KMS-11 (cell line): ENCODE measurements at regions not wholly inside any gene's neighbourhood (a gene's known extent, or its start where the extent isn't known, plus 50 kb on each side); places are given as distances from the start of the nearest gene placed in this dataset.
"Not testable (repeated sequence)": the region's sequence is repeated elsewhere in the genome, so short reads cannot be mapped to it uniquely, and the experiment has no call there.

Source experiments
- H2AFZ ChIP-seq: fragments of 200-600 bp; sonication (generic); 2 replicates; pipeline ENCODE4 v1.6.1; 2016; ENCODE audit warnings: antibody characterized with exemption, mixed run types, low read depth
- H3K27ac ChIP-seq: fragments of 200-600 bp; sonication (generic); 2 replicates; pipeline ENCODE4 v1.6.1; 2016; ENCODE audit warnings: mild to moderate bottlenecking, mixed run types
- H3K27me3 ChIP-seq: fragments of 200-600 bp; sonication (generic); 2 replicates; pipeline ENCODE4 v1.6.1; 2017; ENCODE audit warnings: mild to moderate bottlenecking, low read depth, mixed run types, moderate library complexity; ENCODE audit not compliant: insufficient read depth
- H3K36me3 ChIP-seq: fragments of 200-600 bp; sonication (generic); 2 replicates; pipeline ENCODE4 v1.6.1; 2017; ENCODE audit warnings: mild to moderate bottlenecking, mixed run types; ENCODE audit not compliant: insufficient read depth
- H3K4me1 ChIP-seq: fragments of 200-600 bp; sonication (generic); 2 replicates; pipeline ENCODE4 v1.6.1; 2016; ENCODE audit warnings: mild to moderate bottlenecking, low read depth, mixed run types; ENCODE audit not compliant: poor library complexity, severe bottlenecking
- H3K4me2 ChIP-seq: fragments of 200-600 bp; sonication (generic); 2 replicates; pipeline ENCODE4 v1.7.0; 2016; ENCODE audit warnings: mild to moderate bottlenecking, mixed run types
- H3K4me3 ChIP-seq: fragments of 200-600 bp; sonication (generic); IDR thresholded peaks from 2 replicates; pipeline ENCODE4 v1.6.1; 2017; ENCODE audit warnings: low read depth, low read length, mixed read lengths; ENCODE audit not compliant: insufficient read depth
- H3K79me2 ChIP-seq: fragments of 200-600 bp; sonication (generic); 2 replicates; pipeline ENCODE4 v1.6.1; 2016; ENCODE audit warnings: low read depth, mixed run types; ENCODE audit not compliant: insufficient read depth
- H3K9ac ChIP-seq: fragments of 200-600 bp; sonication (generic); 2 replicates; pipeline ENCODE4 v1.6.1; 2016; ENCODE audit warnings: mild to moderate bottlenecking, mixed run types
- H4K20me1 ChIP-seq: fragments of 200-600 bp; sonication (generic); 2 replicates; pipeline ENCODE4 v1.6.1; 2016; ENCODE audit warnings: mild to moderate bottlenecking, mixed run types; ENCODE audit not compliant: insufficient read depth
- TF ChIP-seq, protein P1 (sequence below): fragments of 200-600 bp; sonication (generic); conservative IDR thresholded peaks from 2 replicates; pipeline ENCODE4 v1.6.1; 2017; ENCODE audit warnings: low read depth, mild to moderate bottlenecking, antibody characterized with exemption, low read length, moderate library complexity, mixed read lengths

DNA sequence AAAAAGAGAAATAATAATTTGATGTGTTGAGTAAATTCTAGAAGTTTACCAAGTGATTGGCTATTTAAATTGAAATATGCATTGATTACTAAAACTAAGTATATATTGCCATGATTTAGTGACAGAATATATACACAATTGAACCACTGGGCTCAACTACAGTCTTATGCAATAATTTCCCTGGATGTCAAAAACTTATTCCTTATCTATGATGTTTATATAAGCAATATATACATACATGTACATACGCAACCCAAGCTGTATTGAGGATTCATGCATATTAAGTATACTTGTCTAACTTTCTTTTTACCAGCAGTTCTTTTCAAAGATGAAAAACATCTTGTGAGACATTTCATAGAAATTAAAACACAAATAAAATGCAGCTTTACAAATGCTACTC, 165.8 kb downstream of the ZIC4 start:
- no peaks in the 10 kb centered on the region for H3K36me3 ChIP-seq
- H3K27me3 ChIP-seq: no peaks in the 10 kb centered on the region
- no peak overlapping the region for H3K9ac ChIP-seq
- no peak overlapping the region for H3K4me2 ChIP-seq
- TF ChIP-seq, protein P1, sequence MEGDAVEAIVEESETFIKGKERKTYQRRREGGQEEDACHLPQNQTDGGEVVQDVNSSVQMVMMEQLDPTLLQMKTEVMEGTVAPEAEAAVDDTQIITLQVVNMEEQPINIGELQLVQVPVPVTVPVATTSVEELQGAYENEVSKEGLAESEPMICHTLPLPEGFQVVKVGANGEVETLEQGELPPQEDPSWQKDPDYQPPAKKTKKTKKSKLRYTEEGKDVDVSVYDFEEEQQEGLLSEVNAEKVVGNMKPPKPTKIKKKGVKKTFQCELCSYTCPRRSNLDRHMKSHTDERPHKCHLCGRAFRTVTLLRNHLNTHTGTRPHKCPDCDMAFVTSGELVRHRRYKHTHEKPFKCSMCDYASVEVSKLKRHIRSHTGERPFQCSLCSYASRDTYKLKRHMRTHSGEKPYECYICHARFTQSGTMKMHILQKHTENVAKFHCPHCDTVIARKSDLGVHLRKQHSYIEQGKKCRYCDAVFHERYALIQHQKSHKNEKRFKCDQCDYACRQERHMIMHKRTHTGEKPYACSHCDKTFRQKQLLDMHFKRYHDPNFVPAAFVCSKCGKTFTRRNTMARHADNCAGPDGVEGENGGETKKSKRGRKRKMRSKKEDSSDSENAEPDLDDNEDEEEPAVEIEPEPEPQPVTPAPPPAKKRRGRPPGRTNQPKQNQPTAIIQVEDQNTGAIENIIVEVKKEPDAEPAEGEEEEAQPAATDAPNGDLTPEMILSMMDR: no peak
- no peaks in the 10 kb centered on the region for H3K4me1 ChIP-seq
- no peak overlapping the region for H3K4me3 ChIP-seq
- H3K27ac ChIP-seq: no peak overlapping the region
- H3K79me2 ChIP-seq: no peaks in the 10 kb centered on the region
- no peaks in the 10 kb centered on the region for H4K20me1 ChIP-seq
- no peak overlapping the region for H2AFZ ChIP-seq

DNA sequence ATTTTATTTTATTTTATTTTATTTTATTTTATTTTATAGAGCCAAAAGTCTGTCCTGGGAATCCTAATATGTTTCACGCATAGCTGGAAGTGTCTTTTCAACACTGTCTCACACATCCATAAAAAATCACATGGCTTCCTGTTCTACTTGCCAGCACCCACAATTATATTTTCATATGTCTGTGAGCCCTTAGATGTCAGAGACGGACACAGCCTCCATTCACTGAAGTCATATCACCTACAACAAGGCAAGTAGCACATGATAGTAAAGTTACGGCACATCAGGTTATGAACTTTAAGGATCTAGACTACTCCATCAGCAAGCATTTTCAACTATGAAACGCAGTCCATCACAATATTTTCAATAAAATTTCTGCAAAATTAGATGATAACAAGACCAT, 168.4 kb downstream of the ZIC4 start:
- Histone ChIP-seq H2AFZ (no peak overlapping the region), H3K79me2 (no peaks in the 10 kb centered on the region), H3K4me2 (no peak overlapping the region), H3K36me3 (no peaks in the 10 kb centered on the region), H3K27me3 (no peaks in the 10 kb centered on the region), H3K4me3 (no peak overlapping the region), H4K20me1 (no peaks in the 10 kb centered on the region), H3K4me1 (no peaks in the 10 kb centered on the region), H3K9ac (no peak overlapping the region), H3K27ac (no peak overlapping the region)
- TF ChIP-seq, protein P1: no peak

DNA sequence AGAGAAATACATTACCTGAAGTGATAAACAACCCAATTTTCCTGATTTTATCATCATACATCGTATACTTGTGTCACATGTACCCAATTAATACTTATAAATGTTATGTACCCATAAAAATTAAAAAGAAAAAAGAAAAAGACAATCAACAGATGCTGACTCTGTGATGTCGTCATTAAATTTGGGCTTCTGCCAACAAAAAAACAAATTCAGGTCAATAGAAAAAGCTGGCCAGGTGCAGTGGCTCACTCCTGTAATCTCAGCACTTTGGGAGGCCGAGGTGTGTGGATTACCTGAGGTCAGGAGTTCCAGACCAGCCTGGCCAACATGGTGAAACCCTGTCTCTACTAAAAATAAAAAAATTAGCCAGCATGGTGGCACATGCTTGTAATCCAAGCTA, 174.4 kb downstream of the ZIC4 start:
- not testable (repeated sequence) for H3K4me1 ChIP-seq, H3K27ac ChIP-seq, H3K4me3 ChIP-seq, H3K36me3 ChIP-seq, H2AFZ ChIP-seq, H4K20me1 ChIP-seq, H3K9ac ChIP-seq, H3K27me3 ChIP-seq, H3K4me2 ChIP-seq, H3K79me2 ChIP-seq

DNA sequence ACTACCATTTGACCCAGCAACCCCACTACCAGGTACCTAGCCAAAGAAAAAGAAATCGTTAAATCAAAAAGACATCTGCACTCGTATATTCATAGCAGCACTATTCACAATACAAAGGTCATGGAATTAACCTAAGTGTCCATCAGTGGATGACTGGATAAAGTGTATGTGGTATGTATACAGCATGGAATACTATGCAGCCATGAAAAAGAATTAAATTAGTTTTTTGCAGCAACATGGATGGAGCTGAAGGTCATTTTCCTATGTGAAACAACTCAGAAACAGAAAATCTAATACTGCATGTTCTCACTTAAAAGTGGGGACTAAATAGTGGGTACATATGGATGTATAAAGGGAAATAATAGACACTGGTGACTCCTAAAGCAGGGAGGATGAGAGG, 175.2 kb downstream of the ZIC4 start:
- Histone ChIP-seq H4K20me1 (no peaks in the 10 kb centered on the region), H3K4me3 (no peak overlapping the region), H3K27me3 (no peaks in the 10 kb centered on the region), H3K4me2 (no peak overlapping the region), H3K79me2 (no peaks in the 10 kb centered on the region), H3K9ac (no peak overlapping the region), H2AFZ (no peak overlapping the region), H3K36me3 (no peaks in the 10 kb centered on the region), H3K27ac (no peak overlapping the region), H3K4me1 (no peaks in the 10 kb centered on the region)
- TF ChIP-seq, protein P1: no peak

DNA sequence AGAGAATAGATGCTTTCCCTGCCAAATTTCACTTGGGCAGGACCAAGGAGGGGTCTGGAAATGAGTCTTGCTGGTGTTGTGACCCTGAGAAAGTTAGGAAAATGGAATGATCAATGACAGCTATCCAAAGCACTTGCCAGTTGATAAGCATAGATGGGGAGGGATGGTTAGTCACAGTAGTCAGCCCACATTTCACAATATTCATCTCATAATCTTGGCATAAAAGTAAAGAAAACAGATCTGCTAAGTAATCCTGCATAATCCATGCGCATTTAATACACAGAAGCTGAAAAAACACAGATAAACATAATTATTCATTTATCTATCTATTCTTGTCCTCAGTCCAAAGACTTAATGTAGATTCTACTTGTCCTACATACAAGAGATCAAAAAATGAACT, 184.1 kb downstream of the ZIC4 start:
- H4K20me1 ChIP-seq: no peaks in the 10 kb centered on the region
- H3K36me3 ChIP-seq: no peaks in the 10 kb centered on the region
- H3K4me1 ChIP-seq: no peaks in the 10 kb centered on the region
- H3K27ac ChIP-seq: no peak overlapping the region
- H3K79me2 ChIP-seq: no peaks in the 10 kb centered on the region
- no peak overlapping the region for H2AFZ ChIP-seq
- TF ChIP-seq, protein P1: no peak
- H3K27me3 ChIP-seq: no peaks in the 10 kb centered on the region
- H3K9ac ChIP-seq: no peak overlapping the region
- H3K4me3 ChIP-seq: no peak overlapping the region
- H3K4me2 ChIP-seq: no peak overlapping the region
